ENCODE measurements at regions not wholly inside any gene's neighbourhood (a gene's known extent, or its start where the extent isn't known, plus 50 kb on each side); places are given as distances from the start of the nearest gene placed in this dataset.

GRCh38 chr1:30359539-30360220, 363.7 kb downstream of the MATN1 start:
- Histone ChIP-seq H3K27ac (ENCODE audit: low read depth in 1 of 2, low read length in 2 of 2) (no peak overlapping the region), H3K27me3 (ENCODE audit: control insufficient read depth in 1 of 2, insufficient read depth in 2 of 2, low read length in 1 of 2) (no peaks in the 10 kb centered on the region), H3K4me1 (ENCODE audit: control insufficient read depth in 1 of 2, insufficient read depth in 2 of 2, low read length in 2 of 2) (no peaks in the 10 kb centered on the region), H3K36me3 (ENCODE audit: control insufficient read depth in 1 of 2, insufficient read depth in 2 of 2, low read length in 1 of 2) (no peaks in the 10 kb centered on the region), H3K9me3 (ENCODE audit: control insufficient read depth, low read length) (peaks cover 2% of the 10 kb centered on the region), H3K4me3 (ENCODE audit: low read length in 2 of 2) (no peak overlapping the region)
- DNase-seq (no peak), ATAC-seq (ENCODE audit: low FRiP score) (no peak)
- 58% methylated on average over 11 to 12 of the region's 12 CpGs for WGBS, 2 donors
- intact Hi-C loops (cut with DNase I), result no loop called here

- 17 to 19% methylated on average over 3 of the region's 3 CpGs for WGBS, 2 donors
- peaks cover 2% of the 10 kb centered on the region for H3K9me3 ChIP-seq (ENCODE audit: control insufficient read depth, low read length)
- intact Hi-C loops (cut with DNase I), result no loop called here
- no peak for ATAC-seq (ENCODE audit: low FRiP score)
- no peak overlapping the region for H3K27ac ChIP-seq (ENCODE audit: low read depth in 1 of 2, low read length in 2 of 2)
- DNase-seq, result no peak
- no peaks in the 10 kb centered on the region for H3K36me3 ChIP-seq (ENCODE audit: control insufficient read depth in 1 of 2, insufficient read depth in 2 of 2, low read length in 1 of 2)
- H3K4me1 ChIP-seq (ENCODE audit: control insufficient read depth in 1 of 2, insufficient read depth in 2 of 2, low read length in 2 of 2), result no peaks in the 10 kb centered on the region
- no peak overlapping the region for H3K4me3 ChIP-seq (ENCODE audit: low read length in 2 of 2)
- H3K27me3 ChIP-seq (ENCODE audit: control insufficient read depth in 1 of 2, insufficient read depth in 2 of 2, low read length in 1 of 2), result no peaks in the 10 kb centered on the region
Measured at GRCh38 chr1:30358500-30358899, 364.9 kb downstream of the MATN1 start.

GRCh38 chr1:30356839-30357238, 366.5 kb downstream of the MATN1 start:
- Histone ChIP-seq H3K4me1 (ENCODE audit: control insufficient read depth in 1 of 2, insufficient read depth in 2 of 2, low read length in 2 of 2) (no peaks in the 10 kb centered on the region), H3K27me3 (ENCODE audit: control insufficient read depth in 1 of 2, insufficient read depth in 2 of 2, low read length in 1 of 2) (no peaks in the 10 kb centered on the region), H3K4me3 (ENCODE audit: low read length in 2 of 2) (no peak overlapping the region), H3K36me3 (ENCODE audit: control insufficient read depth in 1 of 2, insufficient read depth in 2 of 2, low read length in 1 of 2) (no peaks in the 10 kb centered on the region), H3K9me3 (ENCODE audit: control insufficient read depth, low read length) (peaks cover 2% of the 10 kb centered on the region), H3K27ac (ENCODE audit: low read depth in 1 of 2, low read length in 2 of 2) (no peak overlapping the region)
- ATAC-seq (ENCODE audit: low FRiP score) (no peak), DNase-seq (no peak)
- WGBS, 2 donors, result 84 to 86% methylated on average over 6 of the region's 6 CpGs
- intact Hi-C loops (cut with DNase I), result no loop called here

- ATAC-seq (ENCODE audit: low FRiP score), result no peak
- H3K27ac ChIP-seq (ENCODE audit: low read depth in 1 of 2, low read length in 2 of 2), result no peak overlapping the region
- no peaks in the 10 kb centered on the region for H3K27me3 ChIP-seq (ENCODE audit: control insufficient read depth in 1 of 2, insufficient read depth in 2 of 2, low read length in 1 of 2)
- H3K9me3 ChIP-seq (ENCODE audit: control insufficient read depth, low read length), result no peaks in the 10 kb centered on the region
- H3K4me3 ChIP-seq (ENCODE audit: low read length in 2 of 2), result no peak overlapping the region
- H3K36me3 ChIP-seq (ENCODE audit: control insufficient read depth in 1 of 2, insufficient read depth in 2 of 2, low read length in 1 of 2), result no peaks in the 10 kb centered on the region
- no peak for DNase-seq
- no peaks in the 10 kb centered on the region for H3K4me1 ChIP-seq (ENCODE audit: control insufficient read depth in 1 of 2, insufficient read depth in 2 of 2, low read length in 2 of 2)
- 0 to 17% methylated on average over 1 of the region's 1 CpG for WGBS, 2 donors
- intact Hi-C loops (cut with DNase I), result no loop called here
Measured at GRCh38 chr1:30354410-30354809, 369.0 kb downstream of the MATN1 start.

GRCh38 chr1:30353637-30354036, 369.7 kb downstream of the MATN1 start:
- intact Hi-C loops (cut with DNase I), result no loop called here
- Histone ChIP-seq H3K36me3 (ENCODE audit: control insufficient read depth in 1 of 2, insufficient read depth in 2 of 2, low read length in 1 of 2) (no peaks in the 10 kb centered on the region), H3K27me3 (ENCODE audit: control insufficient read depth in 1 of 2, insufficient read depth in 2 of 2, low read length in 1 of 2) (no peaks in the 10 kb centered on the region), H3K4me3 (ENCODE audit: low read length in 2 of 2) (no peak overlapping the region), H3K27ac (ENCODE audit: low read depth in 1 of 2, low read length in 2 of 2) (no peak overlapping the region), H3K4me1 (ENCODE audit: control insufficient read depth in 1 of 2, insufficient read depth in 2 of 2, low read length in 2 of 2) (no peaks in the 10 kb centered on the region), H3K9me3 (ENCODE audit: control insufficient read depth, low read length) (peaks cover 1% of the 10 kb centered on the region)
- ATAC-seq (ENCODE audit: low FRiP score), result no peak
- DNase-seq, result no peak

- Histone ChIP-seq H3K4me1 (ENCODE audit: control insufficient read depth in 1 of 2, insufficient read depth in 2 of 2, low read length in 2 of 2) (no peaks in the 10 kb centered on the region), H3K4me3 (ENCODE audit: low read length in 2 of 2) (no peak overlapping the region), H3K36me3 (ENCODE audit: control insufficient read depth in 1 of 2, insufficient read depth in 2 of 2, low read length in 1 of 2) (no peaks in the 10 kb centered on the region), H3K27me3 (ENCODE audit: control insufficient read depth in 1 of 2, insufficient read depth in 2 of 2, low read length in 1 of 2) (no peaks in the 10 kb centered on the region), H3K9me3 (ENCODE audit: control insufficient read depth, low read length) (peaks cover 3% of the 10 kb centered on the region), H3K27ac (ENCODE audit: low read depth in 1 of 2, low read length in 2 of 2) (no peak overlapping the region)
- WGBS, 2 donors, result 85 to 88% methylated on average over 2 of the region's 2 CpGs
- ATAC-seq (ENCODE audit: low FRiP score) (no peak), DNase-seq (no peak)
- intact Hi-C loops (cut with DNase I), result no loop called here
Measured at GRCh38 chr1:30348147-30348546, 375.2 kb downstream of the MATN1 start.

GRCh38 chr1:30345491-30346130, 377.8 kb downstream of the MATN1 start:
- ATAC-seq (ENCODE audit: low FRiP score), result no peak

GRCh38 chr1:30343562-30343961, 379.8 kb downstream of the MATN1 start:
- WGBS, 2 donors, result 37 to 43% methylated on average over 3 of the region's 3 CpGs
- DNase-seq, result no peak
- Histone ChIP-seq H3K4me3 (ENCODE audit: low read length in 2 of 2) (no peak overlapping the region), H3K4me1 (ENCODE audit: control insufficient read depth in 1 of 2, insufficient read depth in 2 of 2, low read length in 2 of 2) (no peaks in the 10 kb centered on the region), H3K36me3 (ENCODE audit: control insufficient read depth in 1 of 2, insufficient read depth in 2 of 2, low read length in 1 of 2) (no peaks in the 10 kb centered on the region), H3K27me3 (ENCODE audit: control insufficient read depth in 1 of 2, insufficient read depth in 2 of 2, low read length in 1 of 2) (no peaks in the 10 kb centered on the region), H3K27ac (ENCODE audit: low read depth in 1 of 2, low read length in 2 of 2) (no peak overlapping the region), H3K9me3 (ENCODE audit: control insufficient read depth, low read length) (peaks cover 4% of the 10 kb centered on the region)
- intact Hi-C loops (cut with DNase I), result no loop called here
- no peak for ATAC-seq (ENCODE audit: low FRiP score)

More at GRCh38 chr1:30345491-30346130, 377.8 kb downstream of the MATN1 start:
- Histone ChIP-seq H3K36me3 (ENCODE audit: control insufficient read depth in 1 of 2, insufficient read depth in 2 of 2, low read length in 1 of 2) (no peaks in the 10 kb centered on the region), H3K27ac (ENCODE audit: low read depth in 1 of 2, low read length in 2 of 2) (no peak overlapping the region), H3K4me3 (ENCODE audit: low read length in 2 of 2) (no peak overlapping the region), H3K9me3 (ENCODE audit: control insufficient read depth, low read length) (peaks cover 6% of the 10 kb centered on the region), H3K27me3 (ENCODE audit: control insufficient read depth in 1 of 2, insufficient read depth in 2 of 2, low read length in 1 of 2) (no peaks in the 10 kb centered on the region), H3K4me1 (ENCODE audit: control insufficient read depth in 1 of 2, insufficient read depth in 2 of 2, low read length in 2 of 2) (no peaks in the 10 kb centered on the region)
- 58 to 66% methylated on average over 4 of the region's 4 CpGs for WGBS, 2 donors
- intact Hi-C loops (cut with DNase I), result no loop called here
- DNase-seq, result no peak

GRCh38 chr1:30342535-30343141, 380.7 kb downstream of the MATN1 start:
- Histone ChIP-seq H3K27ac (ENCODE audit: low read depth in 1 of 2, low read length in 2 of 2) (no peak overlapping the region), H3K4me3 (ENCODE audit: low read length in 2 of 2) (no peak overlapping the region), H3K36me3 (ENCODE audit: control insufficient read depth in 1 of 2, insufficient read depth in 2 of 2, low read length in 1 of 2) (no peaks in the 10 kb centered on the region), H3K9me3 (ENCODE audit: control insufficient read depth, low read length) (peaks cover 3% of the 10 kb centered on the region), H3K4me1 (ENCODE audit: control insufficient read depth in 1 of 2, insufficient read depth in 2 of 2, low read length in 2 of 2) (no peaks in the 10 kb centered on the region), H3K27me3 (ENCODE audit: control insufficient read depth in 1 of 2, insufficient read depth in 2 of 2, low read length in 1 of 2) (no peaks in the 10 kb centered on the region)
- ATAC-seq (ENCODE audit: low FRiP score) (no peak), DNase-seq (peak in 1 of 2 donors; percentile 55)
- 6% methylated on average over 33 of the region's 33 CpGs for WGBS, 2 donors
- intact Hi-C loops (cut with DNase I), result no loop called here

Measured in aorta (tissue), 5 donors.